Gastroesophageal sphincter (tissue), 3 donors: ENCODE measurements at regions not wholly inside any gene's neighbourhood (a gene's known extent, or its start where the extent isn't known, plus 50 kb on each side); places are given as distances from the start of the nearest gene placed in this dataset.

Source experiments
- CTCF ChIP-seq, 4 experiments: fragments of 200-600 bp in 2 of 4; fragments of 450-650 bp in 2 of 4; sonication (generic) in 1 of 4; IDR thresholded peaks; one replicate each; pipeline ENCODE4 v1.5.1; 2017 to 2019; ENCODE audit warnings: antibody characterized with exemption in 4 of 4, mild to moderate bottlenecking in 2 of 4, moderate library complexity in 2 of 4
- EP300 ChIP-seq: sonication (generic); formaldehyde crosslinking; IDR thresholded peaks from one replicate; pipeline ENCODE4 v1.6.1; 2017; ENCODE audit warnings: antibody characterized with exemption, mild to moderate bottlenecking
- POLR2A ChIP-seq, 2 donors: fragments of 450-650 bp; IDR thresholded peaks; one replicate each; pipeline ENCODE4 v1.6.1; 2017; ENCODE audit warnings: antibody characterized with exemption in 2 of 2, mild to moderate bottlenecking in 2 of 2, moderate library complexity in 1 of 2
- POLR2AphosphoS5 ChIP-seq: sonication (generic); formaldehyde crosslinking; IDR thresholded peaks from one replicate; pipeline ENCODE4 v1.6.1; 2017; ENCODE audit warnings: antibody characterized with exemption

- TF ChIP-seq CTCF (IDR thresholded peaks at IDR 0.05) (no peak), POLR2AphosphoS5 (no peak), POLR2A (IDR thresholded peaks at IDR 0.05) (no peak), EP300 (no peak)
Measured at GRCh38 chr4:58456727-58457384, 1346.7 kb upstream of the IGFBP7 start.
